ENCODE measurements at regions not wholly inside any gene's neighbourhood (a gene's known extent, or its start where the extent isn't known, plus 50 kb on each side); places are given as distances from the start of the nearest gene placed in this dataset.

DNA sequence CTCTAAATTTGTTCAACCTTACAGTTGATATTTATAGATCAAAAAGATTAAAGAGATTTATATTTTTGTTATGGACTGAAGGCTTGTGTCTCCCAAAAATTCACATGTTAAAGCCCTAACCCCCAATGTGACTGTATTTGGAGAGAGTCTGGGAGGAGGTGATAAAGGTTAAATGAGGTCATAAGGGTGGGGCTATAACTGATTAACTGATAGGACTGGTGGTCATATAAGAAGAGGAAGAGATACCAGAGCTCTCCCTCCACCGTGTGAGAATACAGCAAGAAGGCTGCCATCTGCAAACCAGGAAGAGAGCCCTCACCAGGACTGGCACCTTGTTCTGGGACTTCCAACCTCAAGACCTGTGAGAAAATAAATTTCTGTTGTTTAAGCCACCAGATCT, 264.3 kb downstream of the ENC1 start:
- no peaks in the 10 kb centered on the region for H3K9me3 ChIP-seq (ENCODE audit: control insufficient read depth, low read length)
- DNase-seq, result no peak
- H3K27ac ChIP-seq (ENCODE audit: insufficient read depth, low read length, poor library complexity, severe bottlenecking), result no peak overlapping the region
- H3K36me3 ChIP-seq (ENCODE audit: control insufficient read depth, insufficient read depth, low read length), result no peaks in the 10 kb centered on the region
- H3K27me3 ChIP-seq (replicated peaks; ENCODE audit: control insufficient read depth, insufficient read depth, low read length, poor library complexity, severe bottlenecking), result no peaks in the 10 kb centered on the region
- no peak overlapping the region for H3K4me3 ChIP-seq (ENCODE audit: insufficient read depth, low read depth, low read length, poor library complexity, severe bottlenecking)
- H3K4me1 ChIP-seq (ENCODE audit: control insufficient read depth, insufficient read depth, low read length, poor library complexity, severe bottlenecking), result no peaks in the 10 kb centered on the region

DNA sequence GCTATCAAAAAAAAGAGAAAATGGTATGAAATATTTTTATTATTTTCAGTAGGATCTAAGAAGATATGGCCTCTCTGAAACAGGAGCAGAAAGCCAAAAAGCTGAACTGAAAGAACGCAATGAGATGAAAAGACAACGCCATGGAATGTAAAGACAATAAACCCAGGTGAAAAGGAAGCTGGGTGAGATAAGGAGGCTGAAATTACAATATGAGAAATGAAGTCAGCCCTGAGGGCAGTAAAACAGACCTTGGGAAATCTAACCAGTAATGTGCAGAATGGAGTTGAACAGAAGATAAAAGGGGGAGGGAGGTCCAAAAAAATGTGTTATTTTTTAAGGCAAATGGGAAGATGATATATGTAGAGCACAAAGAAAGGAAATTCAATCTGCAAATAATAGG, 265.3 kb downstream of the ENC1 start:
- no peak overlapping the region for H3K4me3 ChIP-seq (ENCODE audit: insufficient read depth, low read depth, low read length, poor library complexity, severe bottlenecking)
- no peak overlapping the region for H3K27ac ChIP-seq (ENCODE audit: insufficient read depth, low read length, poor library complexity, severe bottlenecking)
- H3K27me3 ChIP-seq (replicated peaks; ENCODE audit: control insufficient read depth, insufficient read depth, low read length, poor library complexity, severe bottlenecking), result no peaks in the 10 kb centered on the region
- no peaks in the 10 kb centered on the region for H3K36me3 ChIP-seq (ENCODE audit: control insufficient read depth, insufficient read depth, low read length)
- no peaks in the 10 kb centered on the region for H3K4me1 ChIP-seq (ENCODE audit: control insufficient read depth, insufficient read depth, low read length, poor library complexity, severe bottlenecking)
- H3K9me3 ChIP-seq (ENCODE audit: control insufficient read depth, low read length), result no peaks in the 10 kb centered on the region
- no peak for DNase-seq

- Histone ChIP-seq H3K27ac (ENCODE audit: insufficient read depth, low read length, poor library complexity, severe bottlenecking) (no peak overlapping the region), H3K4me3 (ENCODE audit: insufficient read depth, low read depth, low read length, poor library complexity, severe bottlenecking) (no peak overlapping the region), H3K4me1 (ENCODE audit: control insufficient read depth, insufficient read depth, low read length, poor library complexity, severe bottlenecking) (no peaks in the 10 kb centered on the region), H3K36me3 (ENCODE audit: control insufficient read depth, insufficient read depth, low read length) (no peaks in the 10 kb centered on the region), H3K9me3 (ENCODE audit: control insufficient read depth, low read length) (no peaks in the 10 kb centered on the region), H3K27me3 (replicated peaks; ENCODE audit: control insufficient read depth, insufficient read depth, low read length, poor library complexity, severe bottlenecking) (no peaks in the 10 kb centered on the region)
- no peak for DNase-seq
Measured at GRCh38 chr5:74374656-74375055, 265.9 kb downstream of the ENC1 start.

DNA sequence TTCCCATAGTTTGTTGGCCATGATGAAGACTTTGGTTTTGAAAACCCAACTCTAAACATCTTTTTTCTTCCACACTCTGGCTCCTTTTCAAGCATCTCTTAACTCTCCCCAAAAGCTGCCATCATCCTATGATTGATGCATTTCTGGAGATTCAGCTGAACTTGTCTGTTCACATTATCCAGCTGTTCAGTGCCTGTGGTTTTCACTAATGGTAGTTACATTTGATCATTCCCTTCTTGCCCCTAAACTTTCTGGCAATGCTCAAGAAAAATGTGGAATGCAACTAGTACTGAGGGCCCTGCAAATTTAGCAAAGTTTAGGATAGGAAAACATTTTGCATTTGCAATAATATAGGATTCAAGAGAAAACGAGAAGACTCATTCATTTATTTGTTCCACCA, 267.5 kb downstream of the ENC1 start:
- Histone ChIP-seq H3K36me3 (ENCODE audit: control insufficient read depth, insufficient read depth, low read length) (no peaks in the 10 kb centered on the region), H3K4me1 (ENCODE audit: control insufficient read depth, insufficient read depth, low read length, poor library complexity, severe bottlenecking) (no peaks in the 10 kb centered on the region), H3K27me3 (replicated peaks; ENCODE audit: control insufficient read depth, insufficient read depth, low read length, poor library complexity, severe bottlenecking) (no peaks in the 10 kb centered on the region), H3K4me3 (ENCODE audit: insufficient read depth, low read depth, low read length, poor library complexity, severe bottlenecking) (no peak overlapping the region), H3K9me3 (ENCODE audit: control insufficient read depth, low read length) (no peaks in the 10 kb centered on the region), H3K27ac (ENCODE audit: insufficient read depth, low read length, poor library complexity, severe bottlenecking) (no peak overlapping the region)
- no peak for DNase-seq

DNA sequence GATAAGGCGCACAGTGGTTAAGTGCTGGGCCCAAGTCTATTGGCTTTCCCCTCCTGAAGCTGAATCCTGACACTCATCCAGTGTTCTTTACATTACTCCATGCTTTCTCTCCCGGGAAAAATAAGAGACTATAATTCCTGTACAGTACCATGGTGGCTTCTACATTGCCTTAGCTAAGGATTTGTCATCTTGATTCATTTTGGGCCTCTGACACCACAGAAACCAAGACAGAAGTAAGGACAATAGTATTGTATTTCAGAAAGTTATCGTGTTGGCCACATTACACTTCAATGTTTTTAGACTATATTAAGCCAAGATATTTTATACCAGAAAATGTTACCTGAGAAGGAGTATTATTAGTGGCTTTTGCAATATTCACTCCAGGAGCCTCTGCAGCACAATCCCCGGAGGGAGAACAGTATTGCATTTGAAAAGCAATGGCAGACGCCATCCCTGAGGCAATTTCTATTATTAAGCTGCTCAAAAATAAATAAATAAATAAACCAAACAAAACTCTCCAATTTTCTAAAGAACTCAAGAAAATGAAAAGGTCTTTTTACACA, 267.9 kb downstream of the ENC1 start:
- H3K27me3 ChIP-seq (replicated peaks; ENCODE audit: control insufficient read depth, insufficient read depth, low read length, poor library complexity, severe bottlenecking), result no peaks in the 10 kb centered on the region
- no peak for DNase-seq
- H3K4me3 ChIP-seq (ENCODE audit: insufficient read depth, low read depth, low read length, poor library complexity, severe bottlenecking), result no peak overlapping the region
- H3K27ac ChIP-seq (ENCODE audit: insufficient read depth, low read length, poor library complexity, severe bottlenecking), result no peak overlapping the region
- H3K36me3 ChIP-seq (ENCODE audit: control insufficient read depth, insufficient read depth, low read length), result no peaks in the 10 kb centered on the region
- H3K4me1 ChIP-seq (ENCODE audit: control insufficient read depth, insufficient read depth, low read length, poor library complexity, severe bottlenecking), result no peaks in the 10 kb centered on the region
- no peaks in the 10 kb centered on the region for H3K9me3 ChIP-seq (ENCODE audit: control insufficient read depth, low read length)

DNA sequence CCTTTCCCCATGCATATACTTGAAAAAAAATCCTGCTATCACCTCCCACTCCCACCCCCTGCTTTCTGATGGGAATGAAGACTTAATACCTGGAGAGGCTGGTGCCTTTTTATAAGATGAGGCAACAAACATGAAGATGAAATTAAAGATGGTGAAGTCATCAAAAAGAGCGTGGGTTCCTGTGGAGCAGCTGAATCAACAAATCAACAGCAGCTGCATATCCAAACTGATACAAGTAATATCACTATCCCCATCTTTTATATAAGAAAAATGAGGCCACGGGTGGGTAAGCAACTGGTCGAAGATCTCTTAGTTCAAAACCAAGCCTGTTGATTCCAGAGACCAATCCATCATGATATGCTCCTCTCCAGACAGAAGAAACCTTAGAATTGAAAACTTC, 268.5 kb downstream of the ENC1 start:
- no peak overlapping the region for H3K27ac ChIP-seq (ENCODE audit: insufficient read depth, low read length, poor library complexity, severe bottlenecking)
- no peaks in the 10 kb centered on the region for H3K27me3 ChIP-seq (replicated peaks; ENCODE audit: control insufficient read depth, insufficient read depth, low read length, poor library complexity, severe bottlenecking)
- H3K9me3 ChIP-seq (ENCODE audit: control insufficient read depth, low read length), result no peaks in the 10 kb centered on the region
- H3K36me3 ChIP-seq (ENCODE audit: control insufficient read depth, insufficient read depth, low read length), result no peaks in the 10 kb centered on the region
- no peak for DNase-seq
- no peak overlapping the region for H3K4me3 ChIP-seq (ENCODE audit: insufficient read depth, low read depth, low read length, poor library complexity, severe bottlenecking)
- H3K4me1 ChIP-seq (ENCODE audit: control insufficient read depth, insufficient read depth, low read length, poor library complexity, severe bottlenecking), result no peaks in the 10 kb centered on the region

GRCh38 chr5:74371621-74372020, 268.9 kb downstream of the ENC1 start:
- Histone ChIP-seq H3K9me3 (ENCODE audit: control insufficient read depth, low read length) (no peaks in the 10 kb centered on the region), H3K4me1 (ENCODE audit: control insufficient read depth, insufficient read depth, low read length, poor library complexity, severe bottlenecking) (no peaks in the 10 kb centered on the region), H3K4me3 (ENCODE audit: insufficient read depth, low read depth, low read length, poor library complexity, severe bottlenecking) (no peak overlapping the region), H3K27ac (ENCODE audit: insufficient read depth, low read length, poor library complexity, severe bottlenecking) (no peak overlapping the region), H3K27me3 (replicated peaks; ENCODE audit: control insufficient read depth, insufficient read depth, low read length, poor library complexity, severe bottlenecking) (no peaks in the 10 kb centered on the region), H3K36me3 (ENCODE audit: control insufficient read depth, insufficient read depth, low read length) (no peaks in the 10 kb centered on the region)
- no peak for DNase-seq

DNA sequence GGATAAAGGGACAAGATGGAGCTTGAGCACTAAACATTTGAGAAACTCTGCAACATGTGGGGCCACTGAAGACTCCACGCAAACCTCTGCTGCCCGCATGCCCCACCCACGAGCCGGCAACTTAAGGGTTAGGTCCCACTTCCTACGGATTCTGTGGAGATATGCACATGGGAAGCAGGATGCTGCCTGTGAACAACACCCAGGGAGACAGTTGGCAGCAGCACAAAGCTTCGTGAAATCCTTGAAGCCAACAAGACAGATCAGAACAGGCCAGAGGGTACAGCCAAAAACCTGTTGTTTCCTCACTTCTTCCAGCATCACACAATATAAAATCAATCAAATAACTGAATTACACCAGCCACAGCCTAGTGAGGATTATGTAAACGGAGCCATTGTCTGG, 270.4 kb downstream of the ENC1 start:
- no peaks in the 10 kb centered on the region for H3K9me3 ChIP-seq (ENCODE audit: control insufficient read depth, low read length)
- H3K27me3 ChIP-seq (replicated peaks; ENCODE audit: control insufficient read depth, insufficient read depth, low read length, poor library complexity, severe bottlenecking), result no peaks in the 10 kb centered on the region
- no peak overlapping the region for H3K27ac ChIP-seq (ENCODE audit: insufficient read depth, low read length, poor library complexity, severe bottlenecking)
- H3K4me1 ChIP-seq (ENCODE audit: control insufficient read depth, insufficient read depth, low read length, poor library complexity, severe bottlenecking), result no peaks in the 10 kb centered on the region
- no peaks in the 10 kb centered on the region for H3K36me3 ChIP-seq (ENCODE audit: control insufficient read depth, insufficient read depth, low read length)
- no peak overlapping the region for H3K4me3 ChIP-seq (ENCODE audit: insufficient read depth, low read depth, low read length, poor library complexity, severe bottlenecking)
- DNase-seq, result no peak

- Histone ChIP-seq H3K4me1 (ENCODE audit: control insufficient read depth, insufficient read depth, low read length, poor library complexity, severe bottlenecking) (no peaks in the 10 kb centered on the region), H3K9me3 (ENCODE audit: control insufficient read depth, low read length) (no peaks in the 10 kb centered on the region), H3K36me3 (ENCODE audit: control insufficient read depth, insufficient read depth, low read length) (no peaks in the 10 kb centered on the region), H3K27ac (ENCODE audit: insufficient read depth, low read length, poor library complexity, severe bottlenecking) (no peak overlapping the region), H3K4me3 (ENCODE audit: insufficient read depth, low read depth, low read length, poor library complexity, severe bottlenecking) (no peak overlapping the region), H3K27me3 (replicated peaks; ENCODE audit: control insufficient read depth, insufficient read depth, low read length, poor library complexity, severe bottlenecking) (no peaks in the 10 kb centered on the region)
- DNase-seq, result no peak
Measured at GRCh38 chr5:74369173-74369572, 271.4 kb downstream of the ENC1 start.

DNA sequence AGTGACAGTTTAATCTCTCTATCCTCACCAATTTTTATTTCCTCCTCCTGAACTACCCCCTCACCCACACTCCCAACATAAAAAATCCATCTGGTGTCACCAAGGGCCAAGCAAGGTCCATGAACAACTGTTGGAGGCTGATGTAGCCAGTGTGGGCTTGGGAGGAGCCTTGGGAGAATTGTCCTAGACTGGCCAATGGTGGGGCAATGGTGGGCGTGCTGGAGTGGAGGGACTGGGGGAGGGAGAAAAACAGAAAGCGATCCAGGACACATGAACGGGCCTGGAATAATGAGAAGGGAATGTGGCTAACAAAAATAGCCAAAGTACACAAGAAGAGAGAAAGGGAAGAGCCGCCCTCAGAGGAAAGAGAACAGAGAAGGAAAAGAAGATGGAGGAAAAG, 272.6 kb downstream of the ENC1 start:
- Histone ChIP-seq H3K27ac (ENCODE audit: insufficient read depth, low read length, poor library complexity, severe bottlenecking) (no peak overlapping the region), H3K9me3 (ENCODE audit: control insufficient read depth, low read length) (no peaks in the 10 kb centered on the region), H3K4me1 (ENCODE audit: control insufficient read depth, insufficient read depth, low read length, poor library complexity, severe bottlenecking) (no peaks in the 10 kb centered on the region), H3K27me3 (replicated peaks; ENCODE audit: control insufficient read depth, insufficient read depth, low read length, poor library complexity, severe bottlenecking) (no peaks in the 10 kb centered on the region), H3K4me3 (ENCODE audit: insufficient read depth, low read depth, low read length, poor library complexity, severe bottlenecking) (no peak overlapping the region), H3K36me3 (ENCODE audit: control insufficient read depth, insufficient read depth, low read length) (no peaks in the 10 kb centered on the region)
- no peak for DNase-seq

Measured in effector memory CD4-positive, alpha-beta T cell (primary cell).